Neuronal stem cell (in vitro differentiated cells): ENCODE measurements at regions not wholly inside any gene's neighbourhood (a gene's known extent, or its start where the extent isn't known, plus 50 kb on each side); places are given as distances from the start of the nearest gene placed in this dataset.

Source experiments
- DNase-seq: peaks from one replicate; pipeline ENCODE4 v3.0.0-alpha.2; 2013; ENCODE audit warnings: low spot score
- H2AFZ ChIP-seq: one replicate; pipeline ENCODE4 v1.6.1; 2013; ENCODE audit warnings: mild to moderate bottlenecking, low read length, inconsistent platforms
- H2AK5ac ChIP-seq: 2 replicates; pipeline ENCODE4 v1.6.1; 2013; ENCODE audit warnings: low read depth, mild to moderate bottlenecking, inconsistent platforms, low read length, moderate library complexity, mixed read lengths
- H2BK120ac ChIP-seq: 2 replicates; pipeline ENCODE4 v1.6.1; 2013; ENCODE audit warnings: low read depth, mild to moderate bottlenecking, inconsistent platforms, low read length, moderate library complexity, mixed read lengths
- H2BK12ac ChIP-seq: one replicate; pipeline ENCODE4 v1.6.1; 2013; ENCODE audit warnings: low read length, inconsistent platforms
- H2BK15ac ChIP-seq: 2 replicates; pipeline ENCODE4 v1.6.1; 2013; ENCODE audit warnings: mild to moderate bottlenecking, low read length, inconsistent platforms, mixed read lengths
- H2BK5ac ChIP-seq: one replicate; pipeline ENCODE4 v1.6.1; 2013; ENCODE audit warnings: inconsistent platforms, mild to moderate bottlenecking, low read length, moderate library complexity
- H3K14ac ChIP-seq: one replicate; pipeline ENCODE4 v1.6.1; 2013; ENCODE audit warnings: low read length, inconsistent platforms
- H3K18ac ChIP-seq: 2 replicates; pipeline ENCODE4 v1.6.1; 2013; ENCODE audit warnings: low read length, inconsistent platforms
- H3K23ac ChIP-seq: 2 replicates; pipeline ENCODE4 v1.6.1; 2013; ENCODE audit warnings: low read depth, mild to moderate bottlenecking, mixed read lengths, low read length, inconsistent platforms; ENCODE audit not compliant: poor library complexity
- H3K27ac ChIP-seq: replicated peaks from 3 replicates; pipeline ENCODE4 v1.5.1; 2013; ENCODE audit warnings: low read length, inconsistent platforms
- H3K27me3 ChIP-seq, 3 experiments: 2 replicates each; pipeline ENCODE4 v1.6.1; 2013; ENCODE audit warnings: low read length in 3 of 3, mild to moderate bottlenecking in 2 of 3, inconsistent platforms in 1 of 3, low read depth in 1 of 3, mixed read lengths in 1 of 3, moderate library complexity in 1 of 3; ENCODE audit not compliant: control insufficient read depth in 3 of 3, insufficient read depth in 3 of 3
- H3K36me3 ChIP-seq, 2 donors: replicated peaks in 1 of 2; 2 replicates each; pipeline ENCODE4 v1.6.1; 2013; ENCODE audit warnings: low read length in 2 of 2; ENCODE audit not compliant: control insufficient read depth in 2 of 2, insufficient read depth in 2 of 2
- H3K4ac ChIP-seq: 2 replicates; pipeline ENCODE4 v1.6.1; 2013; ENCODE audit warnings: inconsistent platforms, mild to moderate bottlenecking, low read length, moderate library complexity
- H3K4me1 ChIP-seq, 2 donors: 1 replicate in 1 of 2; 2 replicates in 1 of 2; pipeline ENCODE4 v1.6.1; 2013; ENCODE audit warnings: low read length in 2 of 2, low read depth in 1 of 2; ENCODE audit not compliant: control insufficient read depth in 2 of 2, insufficient read depth in 1 of 2
- H3K4me2 ChIP-seq: one replicate; pipeline ENCODE4 v1.6.1; 2013; ENCODE audit warnings: mild to moderate bottlenecking, low read length, inconsistent platforms; ENCODE audit not compliant: insufficient read depth, poor library complexity, severe bottlenecking
- H3K4me3 ChIP-seq, 2 donors: 2 replicates each; pipeline ENCODE4 v1.5.1; 2013; ENCODE audit warnings: low read length in 2 of 2, mild to moderate bottlenecking in 2 of 2, inconsistent platforms in 1 of 2, moderate library complexity in 1 of 2
- H3K79me1 ChIP-seq: one replicate; pipeline ENCODE4 v1.6.1; 2013; ENCODE audit warnings: low read depth, mild to moderate bottlenecking, inconsistent platforms, low read length, moderate library complexity
- H3K9ac ChIP-seq: one replicate; pipeline ENCODE4 v1.6.1; 2013; ENCODE audit warnings: mild to moderate bottlenecking, low read depth, low read length, inconsistent platforms; ENCODE audit not compliant: poor library complexity
- H3K9me3 ChIP-seq, 2 donors: replicated peaks in 1 of 2; 2 replicates each; pipeline versions ENCODE3 to v1.6.1; 2013; ENCODE audit warnings: low read length in 2 of 2, mild to moderate bottlenecking in 2 of 2, inconsistent platforms in 1 of 2, low read depth in 1 of 2, mixed read lengths in 1 of 2, moderate library complexity in 1 of 2; ENCODE audit not compliant: control insufficient read depth in 2 of 2, insufficient read depth in 1 of 2
- H4K8ac ChIP-seq: one replicate; pipeline ENCODE4 v1.6.1; 2013; ENCODE audit warnings: low read depth, mild to moderate bottlenecking, inconsistent platforms, low read length, moderate library complexity
- H4K91ac ChIP-seq: one replicate; pipeline ENCODE4 v1.6.1; 2013; ENCODE audit warnings: low read length, low read depth, mild to moderate bottlenecking, inconsistent platforms; ENCODE audit not compliant: poor library complexity
- WGBS, 2 donors: extraction: QIAGEN DNeasy Blood & Tissue Kit; methylation state at CpG; one replicate each; pipeline ENCODE4 v1.1.7; 2013; ENCODE audit warnings: missing lambda C conversion rate in 2 of 2, mixed read lengths in 1 of 2; ENCODE audit not compliant: insufficient read length in 2 of 2, insufficient replicate concordance in 1 of 2; ENCODE audit errors: extremely low coverage in 2 of 2; 5-methylcytosine and 5-hydroxymethylcytosine counted together

- no peak overlapping the region for H2BK5ac ChIP-seq
- H4K8ac ChIP-seq: no peak overlapping the region
- H3K4me3 ChIP-seq: no peak overlapping the region
- H3K27me3 ChIP-seq: no peaks in the 10 kb centered on the region
- H3K4me2 ChIP-seq: no peak overlapping the region
- H3K9ac ChIP-seq: no peak overlapping the region
- H3K27ac ChIP-seq: no peak overlapping the region
- H3K14ac ChIP-seq: no peak overlapping the region
- H3K9me3 ChIP-seq: no peaks in the 10 kb centered on the region
- H3K4ac ChIP-seq: no peak overlapping the region
- no peak for DNase-seq
- H2BK120ac ChIP-seq: no peak overlapping the region
- H3K79me1 ChIP-seq: no peaks in the 10 kb centered on the region
- H2BK12ac ChIP-seq: no peak overlapping the region
- H3K23ac ChIP-seq: no peak overlapping the region
- no CpG with 5 or more reads among the region's 4 CpGs for WGBS, 2 donors
- no peak overlapping the region for H3K18ac ChIP-seq
- no peaks in the 10 kb centered on the region for H3K36me3 ChIP-seq
- H2AK5ac ChIP-seq: no peak overlapping the region
- no peak overlapping the region for H2AFZ ChIP-seq
- no peak overlapping the region for H4K91ac ChIP-seq
- no peaks in the 10 kb centered on the region for H3K4me1 ChIP-seq
- H2BK15ac ChIP-seq: no peak overlapping the region
Measured at GRCh38 chr5:26023361-26023760, 1015.0 kb downstream of the CDH9 start.

GRCh38 chr5:26014206-26014605, 1024.2 kb downstream of the CDH9 start:
- no peak overlapping the region for H4K8ac ChIP-seq
- H3K9me3 ChIP-seq: no peaks in the 10 kb centered on the region
- no peak overlapping the region for H3K4ac ChIP-seq
- H2BK12ac ChIP-seq: no peak overlapping the region
- no peak overlapping the region for H3K27ac ChIP-seq
- no peak overlapping the region for H2BK120ac ChIP-seq
- H2BK15ac ChIP-seq: no peak overlapping the region
- H3K4me2 ChIP-seq: no peak overlapping the region
- no peak overlapping the region for H3K23ac ChIP-seq
- no peaks in the 10 kb centered on the region for H3K4me1 ChIP-seq
- H2BK5ac ChIP-seq: no peak overlapping the region
- H2AFZ ChIP-seq: no peak overlapping the region
- H3K4me3 ChIP-seq: no peak overlapping the region
- no peak overlapping the region for H3K14ac ChIP-seq
- H3K79me1 ChIP-seq: no peaks in the 10 kb centered on the region
- no peak overlapping the region for H3K9ac ChIP-seq
- no peaks in the 10 kb centered on the region for H3K27me3 ChIP-seq
- WGBS, 2 donors: no CpG with 5 or more reads among the region's 1 CpG
- H3K36me3 ChIP-seq: no peaks in the 10 kb centered on the region
- no peak for DNase-seq
- H3K18ac ChIP-seq: no peak overlapping the region
- H2AK5ac ChIP-seq: no peak overlapping the region
- H4K91ac ChIP-seq: no peak overlapping the region

- no peak overlapping the region for H2AFZ ChIP-seq
- no peak overlapping the region for H3K14ac ChIP-seq
- no peak overlapping the region for H3K4me2 ChIP-seq
- H3K27ac ChIP-seq: no peak overlapping the region
- no peak overlapping the region for H4K8ac ChIP-seq
- no peak overlapping the region for H2BK12ac ChIP-seq
- H3K4ac ChIP-seq: no peak overlapping the region
- no peak overlapping the region for H2BK15ac ChIP-seq
- H3K9ac ChIP-seq: no peak overlapping the region
- no peak overlapping the region for H2AK5ac ChIP-seq
- H3K27me3 ChIP-seq: no peaks in the 10 kb centered on the region
- no peaks in the 10 kb centered on the region for H3K79me1 ChIP-seq
- no peak overlapping the region for H4K91ac ChIP-seq
- H2BK5ac ChIP-seq: no peak overlapping the region
- no peak overlapping the region for H3K23ac ChIP-seq
- no peaks in the 10 kb centered on the region for H3K9me3 ChIP-seq
- no peak overlapping the region for H3K4me3 ChIP-seq
- H3K36me3 ChIP-seq: no peaks in the 10 kb centered on the region
- no peaks in the 10 kb centered on the region for H3K4me1 ChIP-seq
- H3K18ac ChIP-seq: no peak overlapping the region
- no CpG with 5 or more reads among the region's 1 CpG for WGBS, 2 donors
- no peak overlapping the region for H2BK120ac ChIP-seq
- DNase-seq: no peak
Measured at GRCh38 chr5:26012078-26012477, 1026.3 kb downstream of the CDH9 start.

- H2BK12ac ChIP-seq: no peak overlapping the region
- no peak overlapping the region for H3K23ac ChIP-seq
- H2BK5ac ChIP-seq: no peak overlapping the region
- H3K36me3 ChIP-seq: no peaks in the 10 kb centered on the region
- no peak overlapping the region for H3K4me2 ChIP-seq
- H3K79me1 ChIP-seq: no peaks in the 10 kb centered on the region
- H2AK5ac ChIP-seq: no peak overlapping the region
- H2BK120ac ChIP-seq: no peak overlapping the region
- WGBS, 2 donors: no CpG with 5 or more reads among the region's 6 CpGs
- no peak overlapping the region for H3K4me3 ChIP-seq
- H3K27ac ChIP-seq: no peak overlapping the region
- no peaks in the 10 kb centered on the region for H3K27me3 ChIP-seq
- no peak overlapping the region for H4K8ac ChIP-seq
- no peak overlapping the region for H3K4ac ChIP-seq
- H3K9ac ChIP-seq: no peak overlapping the region
- H3K4me1 ChIP-seq: no peaks in the 10 kb centered on the region
- H3K18ac ChIP-seq: no peak overlapping the region
- no peaks in the 10 kb centered on the region for H3K9me3 ChIP-seq
- no peak overlapping the region for H2BK15ac ChIP-seq
- H2AFZ ChIP-seq: peak overlapping the region; percentile 51
- no peak overlapping the region for H4K91ac ChIP-seq
- DNase-seq: peak; percentile 5
- no peak overlapping the region for H3K14ac ChIP-seq
Measured at GRCh38 chr5:26009742-26010141, 1028.6 kb downstream of the CDH9 start.
